Iris pigment epithelial cell (primary cell): ENCODE measurements at regions not wholly inside any gene's neighbourhood (a gene's known extent, or its start where the extent isn't known, plus 50 kb on each side); places are given as distances from the start of the nearest gene placed in this dataset.

Source experiments
- DNase-seq: peaks from one replicate; pipeline ENCODE4 v3.0.0-alpha.2; 2011; ENCODE audit warnings: low read depth

- DNase-seq, result no peak
These were observed 783.7 kb downstream of the EPHA7 start for GRCh38 chr6:92635553-92636153.

GRCh38 chr6:92634561-92634960 is 784.8 kb downstream of the EPHA7 start:
- DNase-seq, result no peak

DNA sequence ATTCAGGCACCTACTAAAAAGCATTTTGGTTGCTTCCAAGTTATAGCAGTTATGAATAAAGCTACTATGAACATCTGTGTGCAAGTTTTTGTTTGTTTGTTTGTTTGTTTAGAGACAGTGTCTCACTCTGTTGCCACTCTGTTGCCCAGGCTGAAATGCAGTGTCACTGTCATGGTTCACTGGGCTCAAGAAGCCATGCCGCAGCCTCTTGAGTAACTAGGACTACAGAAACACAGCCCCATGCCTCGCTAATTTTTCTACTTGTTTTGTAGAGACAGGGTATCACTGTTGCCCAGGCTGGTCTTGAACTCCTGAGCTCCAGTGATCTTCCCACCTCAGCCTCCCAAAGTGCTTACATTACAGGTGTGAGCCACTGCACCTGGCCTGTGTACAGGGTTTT is 795.9 kb downstream of the EPHA7 start:
- no peak for DNase-seq

DNA sequence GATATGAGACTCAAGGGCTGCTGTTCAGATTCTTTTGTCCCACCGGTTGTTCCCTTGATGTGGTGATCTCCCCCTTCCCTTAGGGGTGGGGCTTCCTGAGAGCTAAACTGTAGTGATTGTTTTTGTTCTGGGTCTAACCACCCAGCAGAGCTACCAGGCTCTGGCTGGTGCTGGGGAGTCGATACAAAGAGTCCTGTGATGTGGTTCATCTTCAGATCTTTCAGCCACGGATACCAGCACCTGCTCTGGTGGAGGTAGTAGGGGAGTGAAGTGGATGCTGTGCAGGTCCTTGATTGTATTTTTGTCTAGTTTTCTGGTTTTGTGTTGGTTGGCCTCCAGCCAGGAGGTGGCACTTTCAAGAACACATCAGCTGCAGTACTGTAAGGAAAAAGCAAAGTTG is 801.6 kb downstream of the EPHA7 start:
- no peak for DNase-seq

- no peak for DNase-seq
These were observed 810.6 kb downstream of the EPHA7 start for GRCh38 chr6:92608751-92609150.

- DNase-seq, result no peak
These were observed 826.2 kb downstream of the EPHA7 start for GRCh38 chr6:92593201-92593600.

- DNase-seq, result peak; percentile 4
These were observed 829.4 kb downstream of the EPHA7 start for GRCh38 chr6:92589996-92590395.

DNA sequence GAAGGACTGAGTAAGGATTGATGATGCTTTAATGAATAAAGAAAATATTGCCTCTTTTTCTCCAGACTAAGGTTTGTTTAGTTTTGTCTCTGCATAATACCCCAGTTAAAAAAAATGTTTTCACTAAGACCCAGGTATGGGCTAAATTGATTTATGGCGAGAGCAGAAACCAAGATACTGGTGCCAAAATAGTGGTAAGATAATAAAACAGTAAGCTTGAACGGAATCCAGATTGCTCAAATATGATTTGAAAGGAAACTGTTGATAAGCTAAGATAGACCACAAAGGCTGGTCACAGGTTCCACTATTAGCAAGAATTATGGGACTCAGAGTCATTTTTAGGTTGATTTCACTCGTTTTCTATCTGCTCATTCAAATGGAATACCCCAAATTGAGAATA is 831.2 kb downstream of the EPHA7 start:
- DNase-seq, result no peak

GRCh38 chr6:92587525-92587924 is 831.8 kb downstream of the EPHA7 start:
- DNase-seq, result no peak

GRCh38 chr6:92586236-92586977 is 833.0 kb downstream of the EPHA7 start:
- DNase-seq, result no peak

- no peak for DNase-seq
These were observed 837.1 kb downstream of the EPHA7 start for GRCh38 chr6:92582211-92582610.

DNA sequence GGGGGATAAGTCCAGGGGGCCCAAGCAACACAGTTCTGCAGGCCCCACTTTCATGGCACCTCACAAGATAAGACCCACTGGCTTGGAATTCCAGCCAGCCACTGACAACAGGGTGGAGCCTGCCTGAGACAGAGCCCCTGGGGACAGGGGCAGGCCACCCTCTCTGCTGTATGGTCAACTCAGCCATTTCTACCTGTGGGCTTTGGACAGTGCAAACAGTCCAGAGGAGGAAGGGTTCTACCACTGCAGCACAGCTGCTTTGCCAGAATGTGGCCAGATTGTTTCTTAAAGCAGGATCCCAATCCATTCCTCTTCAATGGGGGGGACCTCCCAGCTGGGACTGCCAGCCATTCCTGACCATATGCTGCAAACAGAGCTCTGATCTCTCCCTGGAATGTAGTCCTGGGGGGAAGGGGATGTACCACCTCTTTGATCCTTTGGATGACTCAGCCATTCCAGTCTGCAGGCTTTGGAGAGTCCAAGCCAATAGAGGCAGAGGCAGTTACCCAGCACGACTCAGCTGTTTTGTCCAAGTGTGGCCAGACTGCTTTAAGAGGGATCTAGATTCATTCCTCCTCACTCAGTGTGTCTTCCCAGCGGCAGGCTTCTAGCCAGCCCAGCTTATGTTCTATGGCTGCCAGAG is 842.2 kb downstream of the EPHA7 start:
- DNase-seq, result peak; percentile 36

- no peak for DNase-seq
These were observed 850.8 kb downstream of the EPHA7 start for GRCh38 chr6:92568541-92568940.

GRCh38 chr6:92566632-92567031 is 852.7 kb downstream of the EPHA7 start:
- no peak for DNase-seq

GRCh38 chr6:92564376-92564775 is 855.0 kb downstream of the EPHA7 start:
- no peak for DNase-seq

DNA sequence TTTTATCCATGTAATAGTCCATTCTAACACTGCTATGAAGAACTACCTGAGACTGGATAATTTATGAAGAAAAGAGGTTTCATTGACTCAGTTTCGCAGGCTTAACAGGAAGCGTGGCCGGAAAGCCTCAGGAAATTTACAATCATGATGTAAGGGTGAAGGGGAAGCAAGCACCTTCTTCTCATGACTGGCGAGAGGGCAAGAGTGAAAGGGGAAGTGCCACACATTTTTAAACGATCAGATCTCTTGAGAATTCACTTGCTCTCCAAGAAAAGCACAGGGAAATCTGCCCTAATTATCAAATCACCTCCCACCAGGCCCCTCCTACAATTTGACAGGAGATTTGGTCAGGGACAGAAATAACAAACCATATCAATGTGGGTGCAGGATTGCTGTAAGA is 859.7 kb downstream of the EPHA7 start:
- DNase-seq, result no peak

DNA sequence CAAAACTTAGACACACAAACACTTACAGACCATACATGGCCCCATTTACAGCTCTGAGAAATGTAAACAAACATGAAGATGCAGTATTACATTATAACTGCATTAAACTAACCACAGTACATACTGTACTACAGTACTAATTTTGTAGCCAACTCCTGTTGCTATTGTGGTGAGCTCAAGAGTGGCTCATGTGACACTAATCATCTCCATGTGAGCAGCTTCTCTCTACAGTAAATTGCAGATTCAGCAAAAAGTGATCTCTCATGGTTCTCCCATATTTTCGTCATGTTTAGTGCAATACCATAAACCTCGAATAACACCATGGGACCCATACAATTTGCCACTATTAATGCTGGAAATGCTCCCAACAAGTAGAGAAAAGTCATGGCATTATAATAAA is 860.4 kb downstream of the EPHA7 start:
- no peak for DNase-seq

GRCh38 chr6:92550501-92550900 is 868.9 kb downstream of the EPHA7 start:
- no peak for DNase-seq

- no peak for DNase-seq
These were observed 873.5 kb downstream of the EPHA7 start for GRCh38 chr6:92545861-92546260.

- DNase-seq, result peak; percentile 3
These were observed 877.8 kb downstream of the EPHA7 start for GRCh38 chr6:92541448-92542060.

DNA sequence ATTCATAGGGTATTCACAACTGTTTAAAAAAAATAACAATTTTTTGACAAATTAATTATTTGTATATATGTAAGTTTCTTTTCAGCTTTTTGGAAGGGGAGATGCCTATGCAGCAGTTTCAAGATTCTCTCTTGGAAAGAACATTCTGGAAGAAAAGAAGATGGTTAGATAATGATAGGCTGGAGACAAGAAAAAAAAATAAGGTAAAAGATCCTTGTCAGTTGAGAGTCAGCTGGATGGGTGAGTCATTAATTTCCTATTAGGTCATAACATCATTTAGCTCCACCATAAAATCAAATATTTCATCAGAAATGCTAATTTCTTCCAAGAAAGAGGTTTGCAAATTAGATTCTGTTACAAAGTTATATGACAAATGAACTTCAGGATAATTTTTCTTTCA is 880.4 kb downstream of the EPHA7 start:
- DNase-seq, result no peak

DNA sequence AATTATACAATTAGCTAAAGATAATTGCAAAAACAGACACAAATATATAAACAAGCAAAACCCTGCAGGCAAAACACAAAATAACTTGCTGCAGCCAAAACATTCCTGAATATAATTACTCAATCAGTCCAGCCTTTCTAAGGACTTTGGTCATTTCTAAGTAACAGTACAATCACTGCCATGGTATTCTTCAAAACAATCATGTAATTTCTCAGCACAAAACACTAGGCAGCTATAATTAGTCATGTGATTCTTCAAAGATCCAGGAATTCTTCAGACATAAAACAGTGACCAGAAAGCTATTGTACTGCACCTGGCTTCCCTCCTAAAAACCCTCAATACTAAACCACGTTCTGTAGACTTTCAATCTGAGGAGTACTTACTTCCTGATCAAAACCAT is 881.1 kb downstream of the EPHA7 start:
- no peak for DNase-seq

GRCh38 chr6:92534109-92534508 is 885.2 kb downstream of the EPHA7 start:
- no peak for DNase-seq
